ENCODE measurements at regions not wholly inside any gene's neighbourhood (a gene's known extent, or its start where the extent isn't known, plus 50 kb on each side); places are given as distances from the start of the nearest gene placed in this dataset.
"Not testable (repeated sequence)": the region's sequence is repeated elsewhere in the genome, so short reads cannot be mapped to it uniquely, and the experiment has no call there.

DNA sequence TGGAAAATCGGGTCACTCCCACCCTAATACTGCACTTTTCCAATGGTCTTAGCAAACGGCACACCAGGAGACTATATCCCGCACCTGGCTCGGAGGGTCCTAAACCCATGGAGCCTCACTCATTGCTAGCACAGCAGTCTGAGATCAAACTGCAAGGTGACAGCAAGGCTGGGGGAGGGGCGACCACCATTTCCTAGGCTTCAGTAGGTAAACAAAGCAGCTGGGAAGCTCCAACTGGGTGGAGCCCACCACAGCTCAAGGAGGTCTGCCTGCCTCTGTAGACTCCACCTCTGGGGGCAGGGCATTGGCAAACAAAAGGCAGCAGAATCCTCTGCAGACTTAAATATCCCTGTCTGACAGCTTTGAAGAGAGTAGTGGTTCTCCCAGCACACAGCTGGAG lies 109.0 kb upstream of the DEFB108B start:
- DNase-seq, result not testable (repeated sequence)

DNA sequence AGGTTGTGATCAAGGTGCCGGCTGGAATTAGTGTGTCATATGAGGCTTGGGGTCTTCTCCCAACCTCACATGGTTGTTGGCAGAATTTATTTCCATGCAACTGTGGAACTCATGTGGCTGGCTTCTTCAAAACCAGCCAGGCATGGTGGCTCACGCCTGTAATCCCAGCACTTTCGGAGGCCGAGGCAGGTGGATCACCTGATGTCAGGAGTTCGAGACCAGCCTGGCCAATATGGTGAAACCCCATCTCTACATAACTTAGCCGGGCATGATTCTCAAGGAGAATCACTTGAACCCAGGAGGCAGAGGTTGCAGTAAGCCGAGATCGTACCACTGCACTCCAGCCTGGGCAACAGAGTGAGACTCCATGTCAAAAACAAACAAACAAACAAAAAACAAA lies 102.3 kb upstream of the DEFB108B start:
- DNase-seq, result not testable (repeated sequence)

DNA sequence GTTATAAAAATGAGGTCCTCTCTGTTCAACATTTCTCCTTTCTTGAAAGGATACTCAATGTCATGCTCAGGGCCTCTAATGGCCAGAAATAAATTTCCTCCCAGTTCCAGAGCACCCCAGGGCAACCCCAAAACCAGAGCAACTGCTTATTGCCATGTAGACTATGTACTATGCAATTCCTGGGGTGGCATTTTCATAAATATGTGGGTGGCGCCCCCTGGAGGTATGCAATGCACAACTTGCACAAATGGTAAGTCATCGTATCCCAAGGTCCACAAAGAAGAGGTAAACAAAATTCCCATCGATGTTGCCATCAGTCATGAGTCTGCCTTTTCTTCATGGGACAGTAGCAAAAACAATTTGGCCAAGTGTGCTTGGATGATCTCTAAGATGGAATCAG lies 98.6 kb upstream of the DEFB108B start:
- DNase-seq, result peak; percentile 38

DNA sequence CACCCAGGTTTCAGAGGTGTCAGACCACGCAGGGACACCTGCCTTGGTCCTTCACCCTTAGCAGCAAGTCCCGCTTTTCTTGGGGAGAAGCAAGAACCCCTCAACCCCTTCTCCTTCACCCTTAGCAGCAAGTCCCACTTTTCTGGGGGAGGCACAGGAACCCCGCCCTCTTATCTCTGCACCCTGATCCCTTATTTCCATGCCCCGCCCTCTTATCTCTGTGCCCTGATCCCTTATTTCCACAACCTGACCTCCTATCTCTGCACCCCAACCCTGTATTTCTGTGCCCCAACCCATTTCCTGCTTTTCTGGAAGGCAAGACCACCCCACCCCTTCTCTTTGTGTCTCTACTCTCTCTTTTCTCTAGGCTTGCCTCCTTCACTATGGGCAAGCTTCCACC lies 94.7 kb upstream of the DEFB108B start:
- DNase-seq, result not testable (repeated sequence)

DNA sequence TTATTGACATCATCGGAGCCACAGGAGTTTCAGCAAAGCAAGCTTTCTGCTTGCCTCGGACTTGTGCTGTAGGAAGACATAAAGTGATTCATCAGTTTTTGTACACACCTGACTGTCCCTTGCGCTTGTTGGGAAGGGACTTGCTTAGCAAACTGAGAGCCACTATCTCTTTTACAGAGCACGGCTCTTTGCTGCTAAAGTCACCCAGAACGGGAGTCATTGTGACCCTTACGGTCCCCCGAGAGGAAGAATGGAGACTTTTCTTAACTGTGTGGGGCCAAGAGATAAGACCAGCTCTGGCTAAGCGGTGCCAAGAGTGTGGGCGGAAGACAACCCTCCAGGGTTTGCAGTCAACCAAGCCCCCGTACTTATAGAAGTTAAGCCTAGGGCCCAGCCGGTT lies 89.6 kb upstream of the DEFB108B start:
- not testable (repeated sequence) for DNase-seq

DNA sequence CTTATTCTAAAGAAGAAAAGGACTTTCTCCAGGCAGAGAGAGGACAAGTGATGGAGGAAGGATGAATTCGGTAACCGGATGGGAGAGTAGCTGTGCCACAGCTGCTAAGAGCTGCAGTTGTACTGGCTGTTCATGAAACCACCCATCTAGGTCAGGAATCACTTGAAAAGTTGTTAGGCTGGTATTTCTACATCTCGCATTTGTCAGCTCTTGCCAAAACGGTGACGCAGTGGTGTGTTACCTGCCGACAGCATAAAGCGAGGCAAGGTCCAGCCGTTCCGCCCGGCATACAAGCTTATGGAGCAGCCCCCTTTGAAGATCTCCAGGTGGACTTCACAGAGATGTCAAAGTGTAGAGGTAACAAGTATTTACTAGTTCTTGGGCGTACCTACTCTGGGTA lies 87.3 kb upstream of the DEFB108B start:
- DNase-seq, result not testable (repeated sequence)

DNA sequence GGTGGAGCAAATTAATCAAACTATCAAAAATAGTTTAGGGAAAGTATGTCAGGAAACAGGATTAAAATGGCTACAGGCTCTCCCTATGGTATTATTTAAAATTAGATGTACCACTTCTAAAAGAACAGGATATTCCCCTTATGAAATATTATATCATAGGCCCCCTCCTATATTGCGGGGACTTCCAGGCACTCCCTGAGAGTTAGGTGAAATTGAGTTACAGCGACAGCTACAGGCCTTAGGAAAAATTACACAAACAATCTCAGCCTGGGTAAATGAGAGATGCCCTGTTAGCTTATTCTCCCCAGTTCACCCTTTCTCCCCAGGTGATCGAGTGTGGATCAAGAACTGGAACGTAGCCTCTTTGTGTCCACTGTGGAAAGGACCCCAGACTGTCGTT lies 86.7 kb upstream of the DEFB108B start:
- DNase-seq, result not testable (repeated sequence)

DNA sequence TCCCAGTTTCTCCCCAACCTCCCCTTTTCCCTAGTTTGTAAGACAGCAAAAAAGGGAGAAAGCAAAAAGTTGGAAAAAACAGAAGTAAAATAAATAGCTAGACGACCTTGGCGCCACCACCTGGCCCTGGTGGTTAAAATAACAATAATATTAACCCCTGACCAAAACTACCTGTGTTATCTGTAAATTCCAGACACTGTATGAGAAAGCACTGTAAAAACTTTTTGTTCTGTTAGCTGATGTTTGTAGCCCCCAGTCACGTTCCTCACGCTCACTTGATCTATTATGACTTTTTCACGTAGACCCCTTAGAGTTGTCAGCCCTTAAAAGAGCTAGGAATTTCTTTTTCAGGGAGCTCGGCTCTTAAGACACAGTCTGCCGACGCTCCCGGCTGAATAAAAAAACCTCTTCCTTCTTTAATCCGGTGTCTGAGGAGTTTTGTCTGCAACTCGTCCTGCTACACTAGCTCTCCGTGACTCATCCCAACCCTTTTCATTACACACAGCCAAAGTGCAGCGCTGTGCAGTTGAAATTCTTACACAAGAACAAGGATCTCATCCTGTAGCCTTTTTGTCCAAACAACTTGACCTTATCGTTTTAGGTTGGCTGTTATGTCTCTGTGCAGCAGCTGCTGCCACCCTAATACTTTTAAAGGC lies 83.9 kb upstream of the DEFB108B start:
- not testable (repeated sequence) for DNase-seq

DNA sequence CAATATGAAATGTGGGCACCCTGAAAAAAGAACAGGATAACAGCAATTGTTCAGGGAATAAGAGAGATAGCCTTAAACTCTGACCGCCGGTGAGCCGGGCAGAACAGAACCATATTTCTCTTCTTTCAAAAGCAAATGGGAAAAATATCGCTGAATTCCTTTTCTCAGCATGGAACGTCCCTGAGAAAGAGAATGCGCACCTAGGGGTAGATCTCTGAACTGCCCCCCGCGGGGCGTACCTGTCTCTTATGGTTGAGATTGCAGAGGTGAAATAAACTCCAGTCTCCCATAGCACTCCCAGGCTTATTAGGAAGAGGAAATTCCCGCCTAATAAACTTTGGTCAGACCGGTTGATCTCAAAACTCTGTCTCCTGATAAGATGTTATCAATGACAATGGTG lies 82.1 kb upstream of the DEFB108B start:
- DNase-seq, result not testable (repeated sequence)

DNA sequence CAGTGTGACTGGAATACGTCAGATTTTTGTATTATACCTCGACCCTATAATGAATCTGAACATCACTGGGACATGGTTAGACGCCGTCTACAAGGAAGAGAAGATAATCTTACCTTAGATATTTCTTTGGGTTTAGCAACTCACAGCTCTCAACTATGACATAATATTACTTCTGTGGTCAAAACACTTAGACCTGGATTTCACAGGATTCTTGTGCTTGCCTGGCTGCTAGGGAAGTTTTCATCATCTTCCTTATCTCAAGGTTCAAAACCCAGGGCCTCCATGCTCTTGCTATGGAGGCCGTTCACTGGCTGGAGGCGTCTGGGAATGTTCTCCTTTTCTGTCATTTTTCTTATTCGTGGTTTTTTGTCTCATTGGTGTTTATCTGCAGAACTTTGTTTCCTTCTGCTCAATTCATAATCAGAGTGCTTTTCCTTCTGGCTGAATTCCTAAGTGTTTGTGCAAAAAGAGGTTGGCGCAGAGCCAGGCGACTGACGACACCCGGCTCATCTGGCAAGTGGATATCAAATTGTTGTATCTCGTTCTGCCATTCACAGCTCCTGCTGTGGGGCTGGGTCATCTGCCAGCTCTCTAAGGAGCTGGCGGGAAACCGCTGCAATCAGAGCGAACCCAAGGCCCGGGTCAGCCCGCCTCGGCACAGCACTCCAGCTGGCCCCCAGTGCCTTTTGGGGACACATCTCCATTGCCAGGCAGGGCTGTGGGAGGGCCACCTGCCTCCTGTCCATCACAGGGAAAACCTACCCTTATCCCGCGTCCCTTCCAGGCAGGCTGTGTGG lies 68.1 kb upstream of the DEFB108B start:
- DNase-seq, result not testable (repeated sequence)

DNA sequence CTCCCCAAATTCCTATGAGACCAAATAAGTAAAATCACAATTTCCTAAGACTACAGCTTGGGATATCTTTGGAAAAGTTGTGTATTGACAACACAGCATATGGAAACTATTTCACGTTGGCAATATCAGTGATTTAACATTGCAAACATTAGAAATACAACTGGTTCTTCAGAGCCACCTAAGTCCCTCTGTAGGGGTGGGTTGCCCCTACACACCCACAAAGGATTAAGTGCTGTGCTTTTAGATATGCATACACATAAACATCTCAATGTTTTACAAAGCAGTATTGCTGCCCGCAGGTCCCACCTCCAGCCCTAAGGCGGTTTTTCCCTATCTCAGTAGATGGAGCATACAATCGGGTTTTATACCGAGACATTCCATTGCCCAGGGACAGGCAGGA lies 66.0 kb upstream of the DEFB108B start:
- not testable (repeated sequence) for DNase-seq

DNA sequence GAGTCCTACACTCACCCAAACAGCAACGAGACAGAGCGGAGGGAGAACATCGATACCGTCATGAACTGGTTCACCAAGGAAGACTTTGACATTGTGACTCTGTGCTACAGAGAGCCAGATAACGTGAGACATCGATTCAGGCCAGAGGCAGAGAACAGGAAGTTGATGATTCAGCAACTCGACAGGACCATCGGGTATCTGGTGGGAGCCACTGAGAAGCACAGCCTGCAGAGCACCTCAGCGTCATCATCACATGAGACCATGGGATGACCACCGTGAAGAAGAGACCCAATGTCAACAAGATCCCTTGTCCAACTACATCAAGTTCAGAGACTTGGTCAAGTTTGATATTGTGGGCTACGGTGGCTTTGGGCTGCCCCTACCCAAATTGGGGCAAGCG lies 60.8 kb upstream of the DEFB108B start:
- DNase-seq, result not testable (repeated sequence)

DNA sequence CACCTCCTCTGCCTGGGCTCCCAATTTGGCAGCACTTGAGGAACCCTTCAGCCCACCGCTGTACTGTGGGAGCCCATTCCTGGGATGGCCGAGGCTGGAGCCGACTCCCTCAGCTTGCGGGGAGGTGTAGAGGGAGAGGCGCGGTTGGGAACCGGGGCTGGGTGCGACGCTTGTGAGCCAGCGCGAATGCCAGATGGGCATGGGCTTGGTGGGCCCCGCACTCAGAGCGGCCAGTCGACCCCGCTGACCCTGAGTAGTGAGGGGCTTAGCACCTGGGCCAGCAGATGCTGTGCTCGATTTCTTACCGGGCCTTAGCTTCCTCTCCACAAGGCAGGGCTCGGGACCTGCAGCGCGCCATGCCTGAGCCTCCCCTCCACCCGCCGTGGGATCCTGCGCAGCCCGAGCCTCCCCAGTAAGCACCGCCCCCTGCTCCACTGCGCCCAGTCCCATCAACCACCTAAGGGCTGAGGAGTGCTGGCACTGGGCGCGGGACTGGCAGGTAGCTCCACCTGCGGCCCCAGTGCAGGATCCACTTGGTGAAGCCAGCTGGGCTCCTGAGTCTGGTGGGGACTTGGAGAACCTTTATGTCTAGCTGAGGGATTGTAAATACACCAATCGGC lies 58.3 kb upstream of the DEFB108B start:
- no peak for DNase-seq

DNA sequence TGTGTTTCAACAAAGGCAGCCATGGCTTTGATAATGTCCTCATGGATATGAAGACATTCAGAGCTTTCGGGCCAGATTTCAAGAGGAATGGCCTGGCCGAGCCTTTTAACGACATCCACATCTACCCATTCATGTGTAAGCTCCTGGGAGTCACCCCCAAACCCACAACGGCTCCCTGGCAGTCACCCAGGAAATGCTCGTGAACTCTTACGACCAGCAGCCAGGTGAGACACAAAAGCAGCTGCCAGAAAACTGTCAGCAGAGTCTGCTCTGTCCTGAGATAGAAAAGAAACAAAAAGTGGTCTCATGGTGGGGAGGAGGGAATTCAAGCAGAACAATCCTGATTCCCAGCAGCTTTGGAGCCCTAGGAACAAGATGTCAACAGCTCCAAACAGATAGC lies 52.9 kb upstream of the DEFB108B start:
- DNase-seq, result not testable (repeated sequence)

DNA sequence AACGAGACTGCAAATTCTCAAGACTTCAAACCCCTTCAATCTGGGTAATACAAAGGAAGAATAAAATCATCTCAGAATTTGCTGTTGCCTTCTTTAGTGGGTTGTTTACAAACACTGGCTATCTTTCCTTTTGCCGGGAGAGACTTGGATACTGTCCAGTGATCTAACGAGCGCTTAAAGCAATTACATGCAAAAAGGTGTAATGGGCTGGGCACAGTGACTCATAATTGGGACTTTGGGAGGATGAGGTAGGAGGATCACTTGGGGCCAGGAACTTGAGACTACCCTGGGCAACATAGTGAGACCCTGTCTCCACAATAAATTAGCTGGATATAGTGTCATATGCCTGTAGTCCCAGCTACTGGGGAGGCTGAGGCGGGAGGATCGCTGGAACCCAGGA lies 52.2 kb upstream of the DEFB108B start:
- not testable (repeated sequence) for DNase-seq

DNA sequence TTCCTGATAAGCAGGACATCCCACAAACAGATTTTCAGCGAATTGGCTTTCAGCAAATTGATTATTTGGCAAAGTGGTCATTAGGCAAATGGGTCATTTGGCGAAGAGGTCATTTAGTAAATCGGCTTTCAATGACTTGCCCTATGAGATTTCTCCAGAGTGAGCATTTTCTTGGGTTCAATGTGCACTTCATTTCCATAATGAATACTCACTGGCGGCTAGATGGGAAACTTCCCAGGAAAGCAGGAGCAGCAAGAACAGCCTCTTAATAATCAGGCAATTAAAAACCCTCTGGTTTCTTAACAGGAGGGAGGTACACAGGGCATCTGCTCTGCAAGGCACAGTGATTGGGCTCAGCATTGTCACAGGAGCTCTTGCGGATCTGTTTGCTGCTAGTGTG lies 51.5 kb upstream of the DEFB108B start:
- DNase-seq, result not testable (repeated sequence)

DNA sequence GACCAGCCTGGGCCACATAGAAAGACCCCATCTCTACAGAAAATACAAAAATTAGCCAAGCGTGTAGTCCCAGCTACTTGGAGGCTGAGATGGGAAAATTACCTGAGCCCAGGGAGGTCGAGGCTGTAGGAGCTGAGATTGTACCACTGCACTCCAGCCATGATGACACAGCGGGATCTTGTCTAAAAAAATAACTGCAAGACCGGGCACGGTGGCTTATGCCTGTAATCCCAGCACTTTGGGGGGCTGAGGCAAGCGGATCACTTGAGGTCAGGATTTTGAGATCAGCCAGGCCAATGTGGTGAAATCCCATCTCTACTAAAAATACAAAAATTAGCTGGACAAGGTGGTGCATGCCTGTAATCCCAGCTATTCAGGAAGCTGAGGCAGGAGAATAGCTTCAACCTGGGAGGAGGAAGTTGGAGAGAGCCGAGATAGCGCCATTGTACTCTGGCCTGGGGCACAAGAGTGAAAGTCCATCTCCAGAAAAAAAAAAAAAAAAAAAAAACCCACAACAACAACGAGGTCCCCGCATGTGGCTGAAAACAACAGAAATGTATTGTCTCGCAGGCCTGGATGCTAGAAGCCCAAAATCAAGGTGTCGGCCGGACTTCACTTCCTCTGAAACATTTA lies 50.7 kb upstream of the DEFB108B start:
- not testable (repeated sequence) for DNase-seq

DNA sequence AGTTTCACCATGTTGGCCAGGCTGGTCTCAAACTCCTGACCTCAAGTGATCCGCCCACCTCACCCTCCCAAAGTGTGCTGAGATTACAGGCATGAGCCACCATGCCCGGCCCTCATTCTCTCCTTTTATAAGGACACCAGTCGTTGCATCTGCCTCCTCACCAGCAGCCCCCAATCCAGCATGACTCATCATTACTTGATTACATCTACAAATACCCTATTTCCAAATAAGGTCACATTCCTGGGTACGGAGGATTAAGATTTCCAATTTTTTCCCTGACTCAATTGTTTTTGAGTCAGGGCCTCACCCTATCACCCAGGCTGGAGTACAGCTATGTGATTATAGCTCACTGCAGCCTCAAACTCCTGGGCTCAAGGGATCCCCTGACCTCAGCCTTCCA lies 49.8 kb upstream of the DEFB108B start:
- DNase-seq, result not testable (repeated sequence)

All from CD4-positive, alpha-beta T cell treated with Interleukin-12 subunit alpha and Interleukin-12 subunit beta, for 1 hour (primary cell).